ENCODE measurements at regions not wholly inside any gene's neighbourhood (a gene's known extent, or its start where the extent isn't known, plus 50 kb on each side); places are given as distances from the start of the nearest gene placed in this dataset.
"Not testable (repeated sequence)": the region's sequence is repeated elsewhere in the genome, so short reads cannot be mapped to it uniquely, and the experiment has no call there.

GRCh38 chr2:118375907-118376485, 287.7 kb downstream of the INSIG2 start:
- no peak for DNase-seq

- DNase-seq, result no peak
Measured at GRCh38 chr2:118374974-118375755, 286.9 kb downstream of the INSIG2 start.

GRCh38 chr2:118372886-118373830, 284.9 kb downstream of the INSIG2 start:
- no peak for DNase-seq

- peak in 1 of 5 experiments; percentile 3 for DNase-seq
Measured at GRCh38 chr2:118371515-118371914, 283.2 kb downstream of the INSIG2 start.

- not testable (repeated sequence) for DNase-seq
Measured at GRCh38 chr2:118369521-118369920, 281.2 kb downstream of the INSIG2 start.

GRCh38 chr2:118363604-118364003, 275.3 kb downstream of the INSIG2 start:
- no peak for DNase-seq

- DNase-seq, result no peak
Measured at GRCh38 chr2:118356051-118356450, 267.8 kb downstream of the INSIG2 start.

GRCh38 chr2:118351796-118352195, 263.5 kb downstream of the INSIG2 start:
- DNase-seq, result no peak

GRCh38 chr2:118350621-118351020, 262.4 kb downstream of the INSIG2 start:
- DNase-seq, result no peak

GRCh38 chr2:118349365-118349764, 261.1 kb downstream of the INSIG2 start:
- no peak for DNase-seq

- DNase-seq, result no peak
Measured at GRCh38 chr2:118348380-118349034, 260.2 kb downstream of the INSIG2 start.

GRCh38 chr2:118345465-118345864, 257.2 kb downstream of the INSIG2 start:
- no peak for DNase-seq

GRCh38 chr2:118340103-118340502, 251.8 kb downstream of the INSIG2 start:
- no peak for DNase-seq

- DNase-seq, result no peak
Measured at GRCh38 chr2:118339386-118339785, 251.1 kb downstream of the INSIG2 start.

- no peak for DNase-seq
Measured at GRCh38 chr2:118333664-118334063, 245.4 kb downstream of the INSIG2 start.

GRCh38 chr2:118325321-118325955, 237.2 kb downstream of the INSIG2 start:
- no peak for DNase-seq

- DNase-seq, result no peak
Measured at GRCh38 chr2:118322406-118322805, 234.1 kb downstream of the INSIG2 start.

GRCh38 chr2:118321432-118322105, 233.3 kb downstream of the INSIG2 start:
- no peak for DNase-seq

GRCh38 chr2:118320658-118321057, 232.4 kb downstream of the INSIG2 start:
- no peak for DNase-seq

GRCh38 chr2:118320196-118320595, 231.9 kb downstream of the INSIG2 start:
- no peak for DNase-seq

GRCh38 chr2:118319271-118319684, 231.0 kb downstream of the INSIG2 start:
- no peak for DNase-seq

- no peak for DNase-seq
Measured at GRCh38 chr2:118315606-118316005, 227.3 kb downstream of the INSIG2 start.

Data from T-helper 2 cell (primary cell).